K562 (cell line): ENCODE measurements at regions not wholly inside any gene's neighbourhood (a gene's known extent, or its start where the extent isn't known, plus 50 kb on each side); places are given as distances from the start of the nearest gene placed in this dataset.

ENCODE experiments used
- KLF6 ChIP-seq: fragments of 250-450 bp; sonication (Bioruptor Pico); IDR thresholded peaks from 2 replicates; pipeline ENCODE4 v1.4.0; 2020; ENCODE audit warnings: mild to moderate bottlenecking, moderate library complexity, borderline replicate concordance
- MGA ChIP-seq: fragments of 450-650 bp; IDR thresholded peaks from 2 replicates; pipeline ENCODE4 v1.6.1; 2016; ENCODE audit warnings: mild to moderate bottlenecking, moderate library complexity
- RBFOX2 ChIP-seq: fragments of 200-400 bp; formaldehyde crosslinking; IDR thresholded peaks from 2 replicates; pipeline ENCODE4 v1.6.1; 2017; ENCODE audit warnings: low read depth, mild to moderate bottlenecking, low read length, moderate library complexity
- ZNF696 ChIP-seq: fragments of 250-450 bp; sonication (Bioruptor Pico); conservative IDR thresholded peaks from 2 replicates; pipeline ENCODE4 v1.4.0; 2020; ENCODE audit warnings: mild to moderate bottlenecking, moderate library complexity

DNA sequence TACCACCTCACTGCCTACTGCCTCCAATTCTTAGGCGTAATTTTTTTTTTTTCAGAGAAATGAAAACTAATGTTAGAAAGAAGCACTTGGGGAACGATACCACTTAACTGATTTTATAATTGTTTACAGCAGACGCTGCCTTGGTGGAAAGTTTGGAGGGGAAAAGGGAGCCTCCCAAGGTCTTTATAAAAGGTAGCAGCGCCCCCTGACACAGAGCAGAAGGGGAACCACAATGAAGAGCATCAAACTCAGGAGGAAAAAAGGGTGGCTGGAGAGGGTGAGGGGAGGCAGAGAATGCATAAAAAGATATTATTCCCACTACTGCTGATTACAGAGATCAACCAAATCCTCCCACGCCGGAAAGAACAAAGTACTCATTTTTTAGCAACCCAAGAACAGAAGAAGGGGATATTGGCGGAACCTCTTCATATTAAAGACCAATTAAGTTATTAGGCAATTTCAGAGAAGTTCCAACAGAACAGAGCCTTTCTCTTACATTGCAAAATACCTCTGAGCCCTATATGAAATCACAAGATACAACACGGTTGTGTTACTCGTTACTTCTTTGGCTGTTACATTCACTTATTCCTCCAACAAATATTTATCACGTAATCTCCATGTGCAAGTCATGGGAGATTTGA, 135.8 kb downstream of the TEX36 start (continued):
- TF ChIP-seq MGA (no peak), KLF6 (CRISPR knock-in tag) (no peak), RBFOX2 (no peak), ZNF696 (CRISPR knock-in tag) (no peak)
